ENCODE measurements at regions not wholly inside any gene's neighbourhood (a gene's known extent, or its start where the extent isn't known, plus 50 kb on each side); places are given as distances from the start of the nearest gene placed in this dataset.

DNA sequence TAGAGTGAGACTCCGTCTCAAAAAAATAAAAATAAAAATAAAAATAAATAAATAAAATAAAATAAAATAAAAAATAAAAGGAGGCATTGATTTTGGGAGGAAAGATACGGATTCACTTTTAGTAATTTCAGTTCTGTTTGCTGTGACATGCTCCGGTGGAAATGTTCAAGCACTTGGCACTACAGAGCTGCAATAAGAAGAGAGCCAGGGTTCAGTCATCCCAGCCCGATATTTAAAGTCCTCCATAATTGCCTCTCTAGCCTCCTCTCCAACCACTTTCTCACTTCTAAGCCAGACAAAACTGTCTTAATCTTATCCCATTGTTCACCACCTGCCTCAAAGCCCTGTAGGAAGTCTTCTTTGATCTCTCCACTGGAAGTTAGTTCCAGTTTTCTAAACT is 55.0 kb upstream of the MACF1 start:
- BruUV-seq (replicated peaks): no TSS peak
- Histone ChIP-seq H3K27ac (ENCODE audit: low read depth, low read length, poor library complexity, severe bottlenecking) (no peak overlapping the region), H3K9me3 (ENCODE audit: low read depth, low read length, poor library complexity, severe bottlenecking) (no peaks in the 10 kb centered on the region), H3K4me1 (ENCODE audit: insufficient read depth, low read length, poor library complexity, severe bottlenecking) (peaks cover 39% of the 10 kb centered on the region), H3K27me3 (replicated peaks; ENCODE audit: insufficient read depth, low read depth, low read length, poor library complexity) (no peaks in the 10 kb centered on the region), H3K36me3 (ENCODE audit: insufficient read depth, low read length, poor library complexity, severe bottlenecking) (no peaks in the 10 kb centered on the region), H3K4me3 (ENCODE audit: low read depth, low read length, poor library complexity, severe bottlenecking) (no peak overlapping the region)
- TF ChIP-seq, protein P1, sequence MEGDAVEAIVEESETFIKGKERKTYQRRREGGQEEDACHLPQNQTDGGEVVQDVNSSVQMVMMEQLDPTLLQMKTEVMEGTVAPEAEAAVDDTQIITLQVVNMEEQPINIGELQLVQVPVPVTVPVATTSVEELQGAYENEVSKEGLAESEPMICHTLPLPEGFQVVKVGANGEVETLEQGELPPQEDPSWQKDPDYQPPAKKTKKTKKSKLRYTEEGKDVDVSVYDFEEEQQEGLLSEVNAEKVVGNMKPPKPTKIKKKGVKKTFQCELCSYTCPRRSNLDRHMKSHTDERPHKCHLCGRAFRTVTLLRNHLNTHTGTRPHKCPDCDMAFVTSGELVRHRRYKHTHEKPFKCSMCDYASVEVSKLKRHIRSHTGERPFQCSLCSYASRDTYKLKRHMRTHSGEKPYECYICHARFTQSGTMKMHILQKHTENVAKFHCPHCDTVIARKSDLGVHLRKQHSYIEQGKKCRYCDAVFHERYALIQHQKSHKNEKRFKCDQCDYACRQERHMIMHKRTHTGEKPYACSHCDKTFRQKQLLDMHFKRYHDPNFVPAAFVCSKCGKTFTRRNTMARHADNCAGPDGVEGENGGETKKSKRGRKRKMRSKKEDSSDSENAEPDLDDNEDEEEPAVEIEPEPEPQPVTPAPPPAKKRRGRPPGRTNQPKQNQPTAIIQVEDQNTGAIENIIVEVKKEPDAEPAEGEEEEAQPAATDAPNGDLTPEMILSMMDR (conservative IDR thresholded peaks at IDR 0.05; ENCODE audit: low read depth, low read length): no peak
- TF ChIP-seq EZH2 (IDR thresholded peaks at IDR 0.05; ENCODE audit: borderline replicate concordance, low read depth, low read length, poor library complexity, severe bottlenecking): no peak
- ChIA-PET POLR2A (ENCODE audit: low non-redundant PET) (no interaction called here), CTCF (no interaction called here)
- no peak for DNase-seq (ENCODE audit: low spot score)
- intact Hi-C loops (cut with micrococcal nuclease; ENCODE audit: unreplicated experiment): no loop called here

DNA sequence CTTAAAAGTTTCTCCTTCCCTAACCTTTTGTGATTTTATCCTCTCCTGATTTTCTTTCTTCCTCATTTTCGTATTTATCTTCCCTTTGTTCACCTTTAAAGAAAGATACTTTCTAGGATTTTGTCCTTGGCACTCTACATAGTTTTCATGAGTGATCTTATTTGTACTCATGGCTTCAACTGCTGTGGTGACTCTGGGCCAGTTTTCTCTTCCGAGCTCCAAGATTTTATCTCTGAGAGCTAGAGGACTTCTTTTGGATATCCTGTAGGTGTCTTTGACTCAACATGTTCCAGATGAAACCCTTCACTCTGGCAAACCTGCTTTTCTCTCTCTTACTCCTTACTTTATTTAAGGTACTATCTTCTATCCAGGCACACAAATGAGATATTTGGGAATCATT is 53.7 kb upstream of the MACF1 start:
- intact Hi-C loops (cut with micrococcal nuclease; ENCODE audit: unreplicated experiment): no loop called here
- POLR2A ChIA-PET (ENCODE audit: low non-redundant PET): no interaction called here
- no peak overlapping the region for H3K27ac ChIP-seq (ENCODE audit: low read depth, low read length, poor library complexity, severe bottlenecking)

DNA sequence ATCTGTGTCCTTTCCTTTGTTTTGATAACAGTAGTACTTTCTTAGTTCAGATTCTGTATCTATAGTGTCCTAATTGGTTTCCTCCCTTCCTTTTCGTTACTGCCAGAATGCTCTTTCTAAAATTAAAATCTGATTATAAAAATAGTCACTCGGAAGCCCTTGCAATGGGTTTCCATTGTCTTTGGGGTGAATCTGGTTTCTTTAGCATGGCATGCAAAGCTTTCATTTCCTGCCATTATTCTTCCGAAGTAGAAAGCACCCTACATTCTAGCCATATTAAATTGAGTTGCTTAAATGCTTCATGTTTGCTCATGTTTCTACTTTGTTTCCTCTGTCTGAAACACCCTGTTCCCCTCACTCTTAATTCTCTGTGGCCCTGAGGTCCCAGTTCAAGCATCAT is 53.2 kb upstream of the MACF1 start:
- H3K4me1 ChIP-seq (ENCODE audit: insufficient read depth, low read length, poor library complexity, severe bottlenecking): peaks cover 42% of the 10 kb centered on the region
- no TSS peak for BruUV-seq (replicated peaks)
- CTCF ChIA-PET: interaction anchor here (0.9 to 1.0 kb wide), 2 partner anchors 19 to 41 kb away, joined by 3 read pairs; no protein-coding TSS in a partner anchor
- peak; percentile 91 for DNase-seq (ENCODE audit: low spot score)
- H3K4me3 ChIP-seq (ENCODE audit: low read depth, low read length, poor library complexity, severe bottlenecking): peak overlapping the region; percentile 1
- H3K27ac ChIP-seq (ENCODE audit: low read depth, low read length, poor library complexity, severe bottlenecking): no peak overlapping the region
- TF ChIP-seq, protein P1 (conservative IDR thresholded peaks at IDR 0.05; ENCODE audit: low read depth, low read length): no peak
- TF ChIP-seq EZH2 (IDR thresholded peaks at IDR 0.05; ENCODE audit: borderline replicate concordance, low read depth, low read length, poor library complexity, severe bottlenecking): no peak
- intact Hi-C loops (cut with micrococcal nuclease; ENCODE audit: unreplicated experiment): no loop called here
- no peaks in the 10 kb centered on the region for H3K27me3 ChIP-seq (replicated peaks; ENCODE audit: insufficient read depth, low read depth, low read length, poor library complexity)
- no peaks in the 10 kb centered on the region for H3K36me3 ChIP-seq (ENCODE audit: insufficient read depth, low read length, poor library complexity, severe bottlenecking)
- H3K9me3 ChIP-seq (ENCODE audit: low read depth, low read length, poor library complexity, severe bottlenecking): no peaks in the 10 kb centered on the region
- POLR2A ChIA-PET (ENCODE audit: low non-redundant PET): no interaction called here

More for the DNA sequence above, 53.7 kb upstream of the MACF1 start:
- peaks cover 42% of the 10 kb centered on the region for H3K4me1 ChIP-seq (ENCODE audit: insufficient read depth, low read length, poor library complexity, severe bottlenecking)
- H3K4me3 ChIP-seq (ENCODE audit: low read depth, low read length, poor library complexity, severe bottlenecking): peak overlapping the region; percentile 1
- BruUV-seq (replicated peaks): no TSS peak
- H3K9me3 ChIP-seq (ENCODE audit: low read depth, low read length, poor library complexity, severe bottlenecking): no peaks in the 10 kb centered on the region
- no peak for TF ChIP-seq EZH2 (IDR thresholded peaks at IDR 0.05; ENCODE audit: borderline replicate concordance, low read depth, low read length, poor library complexity, severe bottlenecking)
- TF ChIP-seq, protein P1 (conservative IDR thresholded peaks at IDR 0.05; ENCODE audit: low read depth, low read length): no peak
- no peaks in the 10 kb centered on the region for H3K27me3 ChIP-seq (replicated peaks; ENCODE audit: insufficient read depth, low read depth, low read length, poor library complexity)
- DNase-seq (ENCODE audit: low spot score): peak; percentile 44
- CTCF ChIA-PET: interaction anchor here (0.6 to 1.0 kb wide), 3 partner anchors 18 to 44 kb away, joined by 3 to 5 read pairs (median 3); no protein-coding TSS in a partner anchor
- no peaks in the 10 kb centered on the region for H3K36me3 ChIP-seq (ENCODE audit: insufficient read depth, low read length, poor library complexity, severe bottlenecking)
